OCI-LY7 (cell line): ENCODE measurements at regions not wholly inside any gene's neighbourhood (a gene's known extent, or its start where the extent isn't known, plus 50 kb on each side); places are given as distances from the start of the nearest gene placed in this dataset.

Experiments used
- BruUV-seq: library from RNA; stranded (reverse); fragments of 400-500 nt; replicated peaks from 2 replicates; lab custom pipeline; 2021; lab: Mats Ljungman, UMichigan
- CTCF ChIA-PET: fragments of 300-600 bp; sonication (Branson Sonifier 250); formaldehyde crosslinking; loops from one replicate; lab custom pipeline; 2022; ENCODE audit warnings: antibody characterized with exemption; ENCODE audit not compliant: unreplicated experiment; lab: Charles Lee
- POLR2A ChIA-PET: fragments of 300-600 bp; sonication (Branson Sonifier 250); formaldehyde crosslinking; loops from one replicate; lab custom pipeline; 2022; ENCODE audit warnings: antibody characterized with exemption; lab: Charles Lee
- DNase-seq: peaks from one replicate; pipeline ENCODE4 v3.0.0-alpha.2; 2015; ENCODE audit warnings: low spot score
- H2AFZ ChIP-seq: fragments of 200-600 bp; sonication (generic), shearing (Covaris generic); 2 replicates; pipeline ENCODE4 v1.6.1; 2014; ENCODE audit warnings: mild to moderate bottlenecking, antibody characterized with exemption, low read length, moderate library complexity
- H3K27ac ChIP-seq: fragments of 200-600 bp; sonication (generic); 2 replicates; pipeline ENCODE4 v1.5.1; 2014; ENCODE audit warnings: mixed run types, low read depth, mild to moderate bottlenecking, moderate library complexity, low read length, inconsistent platforms; ENCODE audit not compliant: poor library complexity, severe bottlenecking
- H3K36me3 ChIP-seq: fragments of 200-600 bp; sonication (generic); 2 replicates; pipeline ENCODE4 v1.6.1; 2014; ENCODE audit warnings: mild to moderate bottlenecking, antibody characterized with exemption, low read length, moderate library complexity, mixed read lengths; ENCODE audit not compliant: insufficient read depth
- H3K4me1 ChIP-seq: fragments of 200-600 bp; sonication (generic); 2 replicates; pipeline ENCODE4 v1.5.1; 2014; ENCODE audit warnings: mild to moderate bottlenecking, low read length; ENCODE audit not compliant: insufficient read depth, poor library complexity, severe bottlenecking
- H3K4me2 ChIP-seq: fragments of 200-600 bp; sonication (generic); 2 replicates; pipeline ENCODE4 v1.6.1; 2014; ENCODE audit warnings: mild to moderate bottlenecking, low read length
- H3K4me3 ChIP-seq: fragments of 200-600 bp; sonication (generic); 2 replicates; pipeline ENCODE4 v1.5.1; 2014; ENCODE audit warnings: mild to moderate bottlenecking, low read depth, low read length; ENCODE audit not compliant: poor library complexity, severe bottlenecking
- H3K79me2 ChIP-seq: fragments of 200-600 bp; sonication (generic); 2 replicates; pipeline ENCODE4 v1.6.1; 2016; ENCODE audit warnings: low read depth, mild to moderate bottlenecking, low read length, moderate library complexity, mixed read lengths; ENCODE audit not compliant: insufficient read depth
- H3K9me2 ChIP-seq: fragments of 200-600 bp; sonication (generic); 2 replicates; pipeline ENCODE4 v1.6.1; 2016; ENCODE audit warnings: mild to moderate bottlenecking, low read length, mixed read lengths; ENCODE audit not compliant: insufficient read depth
- H3K9me3 ChIP-seq: fragments of 200-600 bp; sonication (generic); 2 replicates; pipeline ENCODE4 v1.6.1; 2014; ENCODE audit warnings: mild to moderate bottlenecking, mixed run types, low read length, mixed read lengths
- H4K20me1 ChIP-seq: fragments of 200-600 bp; sonication (generic); 2 replicates; pipeline ENCODE4 v1.6.1; 2014; ENCODE audit warnings: mild to moderate bottlenecking, antibody characterized with exemption, low read length, moderate library complexity, mixed read lengths; ENCODE audit not compliant: insufficient read depth
- EZH2phosphoT487 ChIP-seq: fragments of 200-600 bp; sonication (generic); IDR thresholded peaks from 2 replicates; pipeline ENCODE4 v1.6.1; 2018; ENCODE audit warnings: low read depth, borderline replicate concordance, mild to moderate bottlenecking, mixed run types, antibody characterized with exemption, low read length, moderate library complexity, mixed read lengths
- intact Hi-C: fragments of 100-400 bp; cut with micrococcal nuclease; formaldehyde crosslinking; loops from one replicate; pipeline ENCODE4 v1.10.0; 2022; ENCODE audit not compliant: unreplicated experiment
- TF ChIP-seq, protein P1 (sequence below): fragments of 200-600 bp; sonication (generic); conservative IDR thresholded peaks from 2 replicates; pipeline ENCODE4 v1.5.1; 2014; ENCODE audit warnings: mild to moderate bottlenecking, antibody characterized with exemption, low read length, moderate library complexity, mixed read lengths

DNA sequence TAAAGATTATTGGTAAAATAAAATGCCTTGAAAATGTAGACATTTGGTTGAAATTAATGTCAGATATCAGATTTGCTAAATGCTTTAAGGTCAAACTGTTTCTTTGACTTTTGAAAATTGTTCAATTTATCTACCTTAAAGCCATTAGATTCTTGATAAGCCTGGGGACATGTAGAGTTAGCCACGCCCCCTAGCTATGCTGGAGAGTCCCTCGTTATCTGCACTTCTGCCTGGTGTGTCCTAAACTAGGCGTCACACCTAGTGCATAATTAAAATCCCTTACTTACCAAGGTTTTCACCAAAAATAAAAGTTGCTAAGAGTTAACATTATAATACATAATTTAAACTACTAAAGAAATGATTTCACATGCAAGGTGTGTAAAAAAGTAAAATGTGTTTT is 79.5 kb downstream of the EGLN3 start:
- CTCF ChIA-PET: no interaction called here
- no peak for TF ChIP-seq EZH2phosphoT487
- TF ChIP-seq, protein P1, sequence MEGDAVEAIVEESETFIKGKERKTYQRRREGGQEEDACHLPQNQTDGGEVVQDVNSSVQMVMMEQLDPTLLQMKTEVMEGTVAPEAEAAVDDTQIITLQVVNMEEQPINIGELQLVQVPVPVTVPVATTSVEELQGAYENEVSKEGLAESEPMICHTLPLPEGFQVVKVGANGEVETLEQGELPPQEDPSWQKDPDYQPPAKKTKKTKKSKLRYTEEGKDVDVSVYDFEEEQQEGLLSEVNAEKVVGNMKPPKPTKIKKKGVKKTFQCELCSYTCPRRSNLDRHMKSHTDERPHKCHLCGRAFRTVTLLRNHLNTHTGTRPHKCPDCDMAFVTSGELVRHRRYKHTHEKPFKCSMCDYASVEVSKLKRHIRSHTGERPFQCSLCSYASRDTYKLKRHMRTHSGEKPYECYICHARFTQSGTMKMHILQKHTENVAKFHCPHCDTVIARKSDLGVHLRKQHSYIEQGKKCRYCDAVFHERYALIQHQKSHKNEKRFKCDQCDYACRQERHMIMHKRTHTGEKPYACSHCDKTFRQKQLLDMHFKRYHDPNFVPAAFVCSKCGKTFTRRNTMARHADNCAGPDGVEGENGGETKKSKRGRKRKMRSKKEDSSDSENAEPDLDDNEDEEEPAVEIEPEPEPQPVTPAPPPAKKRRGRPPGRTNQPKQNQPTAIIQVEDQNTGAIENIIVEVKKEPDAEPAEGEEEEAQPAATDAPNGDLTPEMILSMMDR: no peak
- H3K4me2 ChIP-seq: no peak overlapping the region

DNA sequence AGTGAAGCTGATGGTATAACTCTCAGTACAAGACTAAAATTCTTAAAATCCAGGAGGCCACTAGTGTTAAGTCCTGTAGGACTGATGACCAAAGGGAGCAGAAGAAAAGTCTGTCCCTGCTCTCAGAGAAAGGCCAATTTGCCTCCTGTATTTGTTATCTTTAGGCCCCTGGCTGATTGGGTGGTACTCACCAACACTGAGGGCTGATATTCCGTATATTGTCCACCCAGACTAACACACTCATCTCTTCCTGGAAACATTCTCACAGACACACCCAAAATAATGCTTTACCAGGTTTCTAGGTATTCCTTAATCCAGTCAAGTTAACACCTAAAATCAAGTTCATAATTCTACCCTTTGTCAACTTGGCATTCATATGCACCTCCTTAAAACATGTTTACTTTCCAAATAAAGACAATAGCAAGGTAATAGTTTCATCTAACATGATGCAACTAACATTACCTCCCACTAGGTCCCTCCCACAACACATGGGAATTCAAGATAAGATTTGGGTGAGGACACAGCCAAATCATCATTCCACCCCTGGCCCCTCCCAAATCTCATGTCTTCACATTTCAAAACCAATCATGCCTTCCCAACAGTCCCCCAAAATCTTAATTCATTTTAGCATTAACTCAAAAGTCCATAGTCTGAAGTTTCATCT is 84.3 kb downstream of the EGLN3 start:
- intact Hi-C loops: no loop called here
- H3K36me3 ChIP-seq: no peaks in the 10 kb centered on the region
- H3K79me2 ChIP-seq: no peaks in the 10 kb centered on the region
- H3K4me3 ChIP-seq: no peak overlapping the region
- H3K9me3 ChIP-seq: no peaks in the 10 kb centered on the region
- H4K20me1 ChIP-seq: no peaks in the 10 kb centered on the region
- no peak for TF ChIP-seq EZH2phosphoT487
- TF ChIP-seq, protein P1: no peak
- no peak overlapping the region for H3K27ac ChIP-seq
- H3K4me1 ChIP-seq: no peaks in the 10 kb centered on the region
- no peak overlapping the region for H2AFZ ChIP-seq
- H3K4me2 ChIP-seq: no peak overlapping the region
- CTCF ChIA-PET: no interaction called here
- BruUV-seq: no TSS peak
- POLR2A ChIA-PET: no interaction called here
- no peaks in the 10 kb centered on the region for H3K9me2 ChIP-seq
- DNase-seq: no peak

More for the DNA sequence above, 79.5 kb downstream of the EGLN3 start:
- Histone ChIP-seq H3K4me3 (no peak overlapping the region), H3K9me3 (peaks cover 7% of the 10 kb centered on the region), H3K27ac (no peak overlapping the region), H3K4me1 (no peaks in the 10 kb centered on the region), H3K36me3 (no peaks in the 10 kb centered on the region), H4K20me1 (no peaks in the 10 kb centered on the region), H2AFZ (no peak overlapping the region), H3K9me2 (no peaks in the 10 kb centered on the region), H3K79me2 (no peaks in the 10 kb centered on the region)
- no peak for DNase-seq
- intact Hi-C loops: no loop called here
- POLR2A ChIA-PET: no interaction called here
- no TSS peak for BruUV-seq

DNA sequence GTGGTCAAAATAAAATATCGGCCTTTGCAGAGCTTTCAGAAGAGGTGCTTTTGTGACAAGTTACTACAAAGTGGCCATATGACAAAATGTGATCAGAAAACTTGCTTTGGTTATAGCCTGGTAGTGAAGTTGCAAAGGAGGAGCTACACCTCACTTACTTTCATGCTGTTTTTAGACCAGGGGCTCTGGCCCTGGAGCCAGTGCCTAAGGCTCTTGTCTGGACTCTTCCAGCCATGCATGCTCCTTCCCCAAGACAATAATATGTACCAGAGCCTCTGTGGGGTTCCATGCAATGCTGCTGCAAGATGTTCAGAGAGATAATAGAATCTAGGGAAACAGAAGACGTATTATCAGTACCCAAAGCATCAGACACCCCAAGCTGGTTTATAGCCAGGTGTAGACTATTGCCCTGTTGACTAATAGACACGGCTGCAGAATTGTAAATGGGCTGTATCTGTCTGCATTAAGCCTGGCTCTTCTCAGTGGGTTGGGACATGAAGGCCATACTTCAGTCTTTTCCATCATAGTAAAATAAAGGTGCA is 88.5 kb downstream of the EGLN3 start:
- CTCF ChIA-PET: no interaction called here

More for the DNA sequence above, 88.5 kb downstream of the EGLN3 start:
- no peak for TF ChIP-seq EZH2phosphoT487
- TF ChIP-seq, protein P1: no peak
- POLR2A ChIA-PET: no interaction called here
- Histone ChIP-seq H3K27ac (no peak overlapping the region), H3K9me2 (no peaks in the 10 kb centered on the region), H3K79me2 (no peaks in the 10 kb centered on the region), H4K20me1 (no peaks in the 10 kb centered on the region), H3K36me3 (no peaks in the 10 kb centered on the region), H3K9me3 (no peaks in the 10 kb centered on the region), H2AFZ (no peak overlapping the region), H3K4me2 (no peak overlapping the region), H3K4me3 (no peak overlapping the region), H3K4me1 (no peaks in the 10 kb centered on the region)
- BruUV-seq: no TSS peak
- DNase-seq: no peak
- intact Hi-C loops: no loop called here
